Mucosa of rectum (tissue), 2 donors: ENCODE measurements at regions not wholly inside any gene's neighbourhood (a gene's known extent, or its start where the extent isn't known, plus 50 kb on each side); places are given as distances from the start of the nearest gene placed in this dataset.

ENCODE experiments used
- H3K27ac ChIP-seq, 2 donors: one replicate each; pipeline ENCODE4 v1.7.0; 2013; ENCODE audit warnings: inconsistent platforms in 2 of 2, low read depth in 2 of 2, low read length in 2 of 2
- H3K27me3 ChIP-seq, 2 donors: one replicate each; pipeline ENCODE4 v1.7.0; 2013; ENCODE audit warnings: low read length in 2 of 2; ENCODE audit not compliant: control insufficient read depth in 2 of 2, insufficient read depth in 2 of 2
- H3K36me3 ChIP-seq, 2 donors: one replicate each; pipeline ENCODE4 v1.7.0; 2013; ENCODE audit warnings: low read length in 2 of 2; ENCODE audit not compliant: control insufficient read depth in 2 of 2, insufficient read depth in 2 of 2
- H3K4me1 ChIP-seq, 2 donors: one replicate each; pipeline ENCODE4 v1.7.0; 2013; ENCODE audit warnings: low read length in 2 of 2, mild to moderate bottlenecking in 1 of 2; ENCODE audit not compliant: control insufficient read depth in 2 of 2, insufficient read depth in 2 of 2
- H3K4me3 ChIP-seq, 2 donors: one replicate each; pipeline ENCODE4 v1.7.0; 2013; ENCODE audit warnings: low read length in 2 of 2
- H3K9ac ChIP-seq, 2 donors: one replicate each; pipeline ENCODE4 v1.7.0; 2013; ENCODE audit warnings: low read length in 2 of 2, low read depth in 1 of 2, mild to moderate bottlenecking in 1 of 2
- H3K9me3 ChIP-seq, 2 donors: one replicate each; pipeline ENCODE4 v1.7.0; 2013; ENCODE audit warnings: low read length in 2 of 2; ENCODE audit not compliant: control insufficient read depth in 2 of 2
- donor health status: healthy.
- donor health status: Normal muscosa, but diverticular disease.

- no peak overlapping the region for H3K9ac ChIP-seq
- H3K27me3 ChIP-seq, result no peaks in the 10 kb centered on the region
- H3K4me3 ChIP-seq, result no peak overlapping the region
- H3K36me3 ChIP-seq, result no peaks in the 10 kb centered on the region
- no peak overlapping the region for H3K27ac ChIP-seq
- H3K4me1 ChIP-seq, result peaks cover 14 to 22% of the 10 kb centered on the region in 2 donors
- no peaks in the 10 kb centered on the region for H3K9me3 ChIP-seq
Measured at GRCh38 chr1:59007820-59008598, 224.2 kb upstream of the JUN start.

DNA sequence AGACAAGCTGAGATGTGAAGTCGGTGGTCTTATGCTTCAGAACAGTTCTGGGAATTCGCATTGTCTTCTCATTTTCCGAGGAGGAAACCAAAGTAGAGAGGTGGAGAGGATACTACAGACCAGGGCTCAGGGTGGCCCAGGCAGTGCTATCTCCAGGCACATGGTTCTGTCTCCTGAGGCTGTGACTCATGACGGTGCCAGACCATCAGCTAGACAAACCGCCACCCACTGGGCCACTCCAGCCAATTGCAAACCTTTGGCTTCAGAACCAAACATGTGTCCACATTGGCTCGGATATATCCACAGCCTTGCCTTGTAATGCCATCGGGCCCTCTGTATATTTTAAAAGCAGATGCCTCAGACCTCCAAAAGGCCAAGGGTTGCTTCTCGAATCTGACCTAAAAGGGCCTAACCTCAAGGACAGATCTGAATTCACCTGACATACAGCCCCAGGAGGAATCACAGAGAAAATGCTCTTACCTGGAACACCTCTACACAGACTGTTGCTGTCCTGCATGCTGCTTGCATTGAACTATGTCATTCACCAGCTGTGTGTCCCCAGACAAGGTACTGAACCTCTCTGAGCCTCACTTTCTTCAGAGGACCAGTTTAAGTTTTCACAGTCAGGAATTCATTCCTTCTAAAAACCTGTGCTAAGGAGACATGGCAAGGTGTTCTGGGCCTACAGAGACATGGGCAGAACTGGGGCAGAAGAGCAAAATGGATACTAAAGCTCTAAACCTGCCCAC, 224.9 kb upstream of the JUN start:
- no peak overlapping the region for H3K4me3 ChIP-seq
- no peak overlapping the region for H3K27ac ChIP-seq
- H3K9ac ChIP-seq, result no peak overlapping the region
- no peaks in the 10 kb centered on the region for H3K9me3 ChIP-seq
- peaks cover 21 to 29% of the 10 kb centered on the region in 2 donors for H3K4me1 ChIP-seq
- no peaks in the 10 kb centered on the region for H3K27me3 ChIP-seq
- H3K36me3 ChIP-seq, result no peaks in the 10 kb centered on the region

DNA sequence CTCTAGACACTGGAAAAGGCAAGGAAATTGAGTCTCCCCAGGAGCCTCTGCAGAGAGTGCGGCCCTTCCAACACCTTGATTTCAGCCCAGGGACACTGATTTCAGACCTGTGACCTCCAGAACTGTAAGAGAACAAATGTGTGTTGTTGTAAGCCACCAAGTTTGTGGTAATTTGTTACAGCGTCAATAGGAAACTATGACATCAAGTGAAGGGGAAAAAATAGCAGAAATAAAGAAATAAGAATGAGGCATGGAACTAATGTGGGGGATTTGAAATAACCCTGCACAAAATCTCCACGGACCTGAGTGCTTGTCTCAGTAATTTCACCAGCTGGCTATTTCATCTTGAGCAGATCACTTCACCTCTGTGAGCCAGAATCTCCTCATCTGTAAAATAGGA, 227.8 kb upstream of the JUN start:
- Histone ChIP-seq H3K27ac (no peak overlapping the region), H3K36me3 (no peaks in the 10 kb centered on the region), H3K9ac (no peak overlapping the region)

DNA sequence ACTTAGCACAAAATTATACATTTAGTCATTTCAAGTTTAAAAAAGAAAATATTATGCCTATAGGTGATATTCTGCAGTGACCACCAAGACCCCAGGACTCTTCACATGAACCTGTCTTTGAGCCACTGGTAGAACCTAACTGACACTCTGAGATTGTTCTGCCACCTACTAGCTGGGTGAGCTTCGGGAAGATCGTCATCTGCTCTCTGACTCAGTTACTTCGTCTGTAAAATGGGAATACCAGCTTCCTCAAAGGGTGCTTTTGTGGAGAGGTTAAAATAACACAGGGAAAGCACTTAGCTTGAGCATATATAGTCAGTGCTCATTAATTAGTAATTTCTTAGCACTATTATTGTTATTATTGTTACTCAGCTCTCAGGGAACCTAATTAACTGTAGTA, 228.5 kb upstream of the JUN start:
- H3K9me3 ChIP-seq, result no peaks in the 10 kb centered on the region
- H3K4me3 ChIP-seq, result no peak overlapping the region
- H3K4me1 ChIP-seq, result peaks cover 14 to 24% of the 10 kb centered on the region in 2 donors
- no peak overlapping the region for H3K9ac ChIP-seq
- H3K27ac ChIP-seq, result no peak overlapping the region
- H3K36me3 ChIP-seq, result no peaks in the 10 kb centered on the region
- H3K27me3 ChIP-seq, result no peaks in the 10 kb centered on the region

More for the DNA sequence above, 227.8 kb upstream of the JUN start:
- H3K9me3 ChIP-seq, result no peaks in the 10 kb centered on the region
- H3K27me3 ChIP-seq, result no peaks in the 10 kb centered on the region
- peaks cover 18 to 24% of the 10 kb centered on the region in 2 donors for H3K4me1 ChIP-seq
- H3K4me3 ChIP-seq, result no peak overlapping the region

DNA sequence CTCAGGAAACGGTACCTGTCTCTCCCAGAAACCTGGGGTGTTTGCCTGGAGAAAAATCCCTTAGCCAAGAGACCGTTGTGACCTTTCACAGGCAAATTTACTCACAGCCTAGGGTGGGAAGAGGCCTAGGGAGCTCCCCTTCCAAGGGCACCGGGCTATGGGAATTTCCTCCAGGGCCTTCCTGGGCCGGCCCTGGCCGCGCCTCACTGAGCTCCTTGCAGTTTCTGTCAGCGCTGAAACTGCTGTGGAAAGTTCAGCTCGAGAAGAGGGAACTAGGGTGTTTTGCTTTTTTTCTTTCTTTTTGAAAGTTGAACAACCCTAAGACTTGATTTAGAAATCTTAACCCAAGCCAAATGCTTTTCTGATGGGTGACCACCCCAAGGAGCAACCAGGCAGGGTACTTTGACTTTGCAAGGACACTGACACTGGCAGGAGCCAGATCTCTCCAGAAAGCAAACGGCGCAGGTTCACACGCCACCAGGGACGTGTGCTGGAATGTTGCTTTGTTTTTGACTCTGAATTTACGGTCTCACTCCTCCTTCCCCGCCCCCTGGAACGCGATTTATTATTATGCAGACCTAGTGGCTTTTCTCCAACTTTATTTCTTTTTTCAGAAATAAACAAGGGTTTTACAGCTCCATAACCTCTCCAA, 229.6 kb upstream of the JUN start:
- Histone ChIP-seq H3K9ac (peak overlapping the region; percentile 63 to 71), H3K4me1 (peaks cover 14 to 21% of the 10 kb centered on the region in 2 donors), H3K27ac (peak overlapping the region; percentile 80), H3K4me3 (peak overlapping the region in 1 of 2 donors; percentile 48), H3K27me3 (no peaks in the 10 kb centered on the region), H3K36me3 (no peaks in the 10 kb centered on the region), H3K9me3 (no peaks in the 10 kb centered on the region)

DNA sequence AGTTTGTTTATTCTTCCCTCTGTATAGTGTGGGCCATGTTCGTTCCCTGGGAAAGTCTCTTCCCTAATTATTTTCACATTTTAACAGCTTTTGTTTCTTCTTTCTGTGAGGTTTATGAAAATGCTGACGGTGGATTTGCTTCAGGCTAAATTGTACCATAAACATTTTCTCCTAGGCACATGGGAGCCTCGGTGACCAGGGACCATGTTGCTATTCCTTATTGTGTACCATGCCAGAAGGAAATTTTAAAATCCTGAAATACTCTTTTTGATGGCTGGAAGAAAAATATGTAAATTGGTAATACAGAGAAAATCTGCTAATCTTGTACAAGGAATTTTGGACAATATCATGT, 230.1 kb upstream of the JUN start:
- Histone ChIP-seq H3K4me1 (peaks cover 14 to 20% of the 10 kb centered on the region in 2 donors), H3K36me3 (no peaks in the 10 kb centered on the region), H3K27me3 (no peaks in the 10 kb centered on the region), H3K9ac (peak overlapping the region in 1 of 2 donors; percentile 71), H3K4me3 (peak overlapping the region in 1 of 2 donors; percentile 48), H3K27ac (peak overlapping the region; percentile 80), H3K9me3 (no peaks in the 10 kb centered on the region)

GRCh38 chr1:59014827-59015226, 231.0 kb upstream of the JUN start:
- no peaks in the 10 kb centered on the region for H3K27me3 ChIP-seq
- H3K9ac ChIP-seq, result no peak overlapping the region
- no peak overlapping the region for H3K4me3 ChIP-seq
- no peak overlapping the region for H3K27ac ChIP-seq
- H3K9me3 ChIP-seq, result no peaks in the 10 kb centered on the region
- no peaks in the 10 kb centered on the region for H3K36me3 ChIP-seq
- peaks cover 14 to 20% of the 10 kb centered on the region in 2 donors for H3K4me1 ChIP-seq

- Histone ChIP-seq H3K27me3 (no peaks in the 10 kb centered on the region), H3K4me1 (peaks cover 19 to 25% of the 10 kb centered on the region in 2 donors), H3K27ac (no peak overlapping the region), H3K36me3 (no peaks in the 10 kb centered on the region), H3K9me3 (no peaks in the 10 kb centered on the region), H3K4me3 (no peak overlapping the region), H3K9ac (no peak overlapping the region)
Measured at GRCh38 chr1:59015708-59016107, 231.9 kb upstream of the JUN start.

- Histone ChIP-seq H3K9me3 (no peaks in the 10 kb centered on the region), H3K36me3 (no peaks in the 10 kb centered on the region), H3K9ac (no peak overlapping the region), H3K27ac (no peak overlapping the region), H3K4me1 (peaks cover 19 to 26% of the 10 kb centered on the region in 2 donors), H3K27me3 (no peaks in the 10 kb centered on the region), H3K4me3 (no peak overlapping the region)
Measured at GRCh38 chr1:59016390-59016789, 232.5 kb upstream of the JUN start.
